NCI-H1105 treated with DMSO at 0.1 percent for 48 hours (cell line): ENCODE measurements at regions not wholly inside any gene's neighbourhood (a gene's known extent, or its start where the extent isn't known, plus 50 kb on each side); places are given as distances from the start of the nearest gene placed in this dataset.
"Not testable (repeated sequence)": the region's sequence is repeated elsewhere in the genome, so short reads cannot be mapped to it uniquely, and the experiment has no call there.

ENCODE experiments used
- DNase-seq: peaks from one replicate; lab custom pipeline; 2025; lab: John Stamatoyannopoulos, UW

GRCh38 chr10:118950190-118950680 lies 79.3 kb upstream of the NANOS1 start:
- no peak for DNase-seq

GRCh38 chr10:118950997-118951637 lies 78.4 kb upstream of the NANOS1 start:
- DNase-seq = peak; percentile 64

- no peak for DNase-seq
Measured at GRCh38 chr10:118952493-118953295, 76.8 kb upstream of the NANOS1 start.

GRCh38 chr10:118953598-118954393 lies 75.7 kb upstream of the NANOS1 start:
- DNase-seq = no peak

- DNase-seq = no peak
Measured at GRCh38 chr10:118955531-118955930, 74.0 kb upstream of the NANOS1 start.

- no peak for DNase-seq
Measured at GRCh38 chr10:118955951-118956801, 73.3 kb upstream of the NANOS1 start.

GRCh38 chr10:118956802-118957442 lies 72.6 kb upstream of the NANOS1 start:
- DNase-seq = no peak

GRCh38 chr10:118957443-118957825 lies 72.1 kb upstream of the NANOS1 start:
- no peak for DNase-seq

GRCh38 chr10:118957966-118958365 lies 71.5 kb upstream of the NANOS1 start:
- no peak for DNase-seq

GRCh38 chr10:118958559-118958958 lies 71.0 kb upstream of the NANOS1 start:
- no peak for DNase-seq

- DNase-seq = no peak
Measured at GRCh38 chr10:118958984-118959925, 70.3 kb upstream of the NANOS1 start.

- no peak for DNase-seq
Measured at GRCh38 chr10:118960157-118961090, 69.1 kb upstream of the NANOS1 start.

GRCh38 chr10:118961436-118961835 lies 68.1 kb upstream of the NANOS1 start:
- no peak for DNase-seq

- DNase-seq = not testable (repeated sequence)
Measured at GRCh38 chr10:118962331-118962868, 67.1 kb upstream of the NANOS1 start.

GRCh38 chr10:118963341-118963740 lies 66.2 kb upstream of the NANOS1 start:
- DNase-seq = no peak

GRCh38 chr10:118963933-118964332 lies 65.6 kb upstream of the NANOS1 start:
- no peak for DNase-seq

- not testable (repeated sequence) for DNase-seq
Measured at GRCh38 chr10:118964476-118964875, 65.0 kb upstream of the NANOS1 start.

- no peak for DNase-seq
Measured at GRCh38 chr10:118965096-118965495, 64.4 kb upstream of the NANOS1 start.

- DNase-seq = no peak
Measured at GRCh38 chr10:118965645-118966044, 63.9 kb upstream of the NANOS1 start.
